Stimulated activated naive CD8-positive, alpha-beta T cell treated with anti-CD3 and anti-CD28 coated beads, Interleukin-15, amount 100 ng/mL, for 72 hours (primary cell): ENCODE measurements at regions not wholly inside any gene's neighbourhood (a gene's known extent, or its start where the extent isn't known, plus 50 kb on each side); places are given as distances from the start of the nearest gene placed in this dataset.

ENCODE experiments used
- ATAC-seq: fragments of 150-1000 bp; cut with Tn5 transposase; 2 replicates; pipeline ENCODE4 v1.10.0; 2021; ENCODE audit warnings: mild to moderate bottlenecking, moderate library complexity
- DNase-seq, 2 donors: peaks; one replicate each; pipeline ENCODE4 v3.0.0; 2021 to 2022
- H3K27ac Mint-ChIP-seq, 2 donors: one replicate each; pipeline ENCODE4 v1.8.0; 2022; ENCODE audit warnings: mild to moderate bottlenecking in 2 of 2, mixed read lengths in 2 of 2, moderate library complexity in 2 of 2
- H3K27me3 Mint-ChIP-seq: one replicate; pipeline ENCODE4 v1.8.0; 2022; ENCODE audit warnings: mixed read lengths
- H3K4me1 Mint-ChIP-seq: one replicate; pipeline ENCODE4 v1.8.0; 2022; ENCODE audit warnings: mild to moderate bottlenecking, mixed read lengths
- H3K4me3 Mint-ChIP-seq, 2 donors: one replicate each; pipeline ENCODE4 v1.8.0; 2022; ENCODE audit warnings: mild to moderate bottlenecking in 2 of 2, mixed read lengths in 2 of 2, moderate library complexity in 1 of 2
- H3K9me3 Mint-ChIP-seq, 2 donors: one replicate each; pipeline ENCODE4 v1.8.0; 2022; ENCODE audit warnings: mixed read lengths in 2 of 2

DNA sequence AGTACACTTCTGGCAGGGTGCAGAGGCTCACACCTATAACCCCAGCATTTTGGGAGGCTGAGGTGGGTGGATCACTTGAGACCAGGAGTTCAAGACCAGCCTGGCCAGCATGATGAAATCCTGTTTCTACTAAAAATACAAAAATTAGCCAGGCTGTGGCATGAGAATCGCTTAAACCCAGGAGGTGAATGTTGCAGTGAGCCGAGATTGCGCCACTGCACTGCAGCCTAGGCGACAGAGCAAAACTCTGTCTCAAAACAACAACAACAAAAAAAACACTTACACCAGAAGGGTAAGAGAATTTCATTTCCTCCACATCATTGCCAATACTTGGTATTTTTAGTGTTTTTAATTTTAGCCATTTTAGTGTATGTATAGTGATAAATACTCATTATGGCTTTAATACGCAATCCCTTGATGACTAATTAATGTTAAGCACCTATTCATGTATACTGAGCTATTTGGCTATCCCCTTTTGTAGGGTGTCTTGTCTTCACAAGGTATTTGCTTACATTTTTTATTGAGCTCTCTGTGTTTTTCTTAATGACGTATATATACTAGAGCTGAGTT, 77.1 kb upstream of the TNR start:
- no peak for ATAC-seq
- Mint-ChIP-seq H3K9me3 (no peaks in the 10 kb centered on the region), H3K27ac (no peak overlapping the region), H3K4me3 (no peak overlapping the region), H3K4me1 (no peaks in the 10 kb centered on the region), H3K27me3 (peaks cover 13% of the 10 kb centered on the region)
- DNase-seq: no peak

DNA sequence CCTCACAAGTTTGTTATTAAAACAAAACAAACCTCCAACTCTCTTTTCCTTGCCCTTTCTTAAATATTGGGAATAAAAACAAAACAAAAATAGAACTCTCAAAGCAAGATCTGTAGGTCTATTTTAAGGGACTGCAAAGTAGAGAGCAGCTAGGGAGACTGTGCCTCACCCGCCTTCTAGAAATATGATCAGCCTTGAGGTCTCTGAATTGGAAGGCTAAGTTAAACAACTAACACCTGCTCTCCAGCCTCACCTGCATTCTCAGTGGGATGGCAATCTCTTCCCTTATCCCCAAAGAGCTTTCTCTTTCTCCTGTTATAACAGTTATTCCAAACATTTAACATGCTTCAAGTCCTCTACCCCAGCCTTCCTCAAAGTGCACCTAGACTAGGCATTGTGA, 75.5 kb upstream of the TNR start:
- no peak overlapping the region for H3K27ac Mint-ChIP-seq
- ATAC-seq (no peak), DNase-seq (no peak)
- H3K4me1 Mint-ChIP-seq: no peaks in the 10 kb centered on the region
- peaks cover 21% of the 10 kb centered on the region for H3K27me3 Mint-ChIP-seq
- H3K4me3 Mint-ChIP-seq: no peak overlapping the region
- no peaks in the 10 kb centered on the region for H3K9me3 Mint-ChIP-seq

DNA sequence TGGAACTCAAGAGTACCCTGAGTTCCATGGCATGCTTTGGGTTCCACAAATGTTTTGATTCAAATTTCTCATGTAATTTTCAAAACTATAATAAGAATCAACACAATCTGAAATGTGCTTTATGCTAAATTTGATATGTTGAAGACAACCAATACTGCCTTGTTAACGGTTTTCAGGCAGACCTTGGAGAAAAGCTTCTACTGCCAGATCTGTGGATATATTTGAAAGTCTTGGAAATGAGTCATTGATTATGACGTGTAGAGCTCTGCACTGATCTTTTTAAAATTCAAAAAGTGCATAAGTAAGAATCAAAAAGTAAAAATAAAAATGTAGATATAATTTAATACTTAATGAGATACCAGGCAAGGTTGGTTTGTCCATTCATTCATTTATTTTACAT, 74.0 kb upstream of the TNR start:
- Mint-ChIP-seq H3K9me3 (no peaks in the 10 kb centered on the region), H3K27me3 (peaks cover 21% of the 10 kb centered on the region), H3K4me3 (no peak overlapping the region), H3K27ac (no peak overlapping the region), H3K4me1 (no peaks in the 10 kb centered on the region)
- ATAC-seq: no peak
- DNase-seq: no peak

DNA sequence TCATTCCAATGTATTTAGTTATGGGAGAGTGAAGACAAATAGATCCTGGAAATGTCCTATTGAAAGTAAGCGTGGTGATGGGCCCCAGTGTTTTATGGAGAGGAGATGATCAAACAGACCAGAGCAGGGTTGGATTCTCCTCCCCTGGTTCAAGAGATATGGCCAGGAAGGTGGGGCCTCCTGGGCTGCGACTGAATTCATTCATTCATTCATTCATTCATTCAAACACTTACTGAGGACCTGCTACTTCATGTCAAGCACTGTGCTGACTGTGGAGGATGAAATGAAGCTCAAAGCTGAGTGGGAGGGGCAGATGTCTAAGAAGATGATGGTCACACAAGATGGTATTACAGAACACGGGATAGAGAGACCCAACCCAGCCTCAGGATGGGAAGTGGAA, 71.5 kb upstream of the TNR start:
- Mint-ChIP-seq H3K27ac (no peak overlapping the region), H3K4me3 (no peak overlapping the region), H3K4me1 (no peaks in the 10 kb centered on the region), H3K27me3 (peaks cover 24% of the 10 kb centered on the region), H3K9me3 (no peaks in the 10 kb centered on the region)
- ATAC-seq (no peak), DNase-seq (no peak)

DNA sequence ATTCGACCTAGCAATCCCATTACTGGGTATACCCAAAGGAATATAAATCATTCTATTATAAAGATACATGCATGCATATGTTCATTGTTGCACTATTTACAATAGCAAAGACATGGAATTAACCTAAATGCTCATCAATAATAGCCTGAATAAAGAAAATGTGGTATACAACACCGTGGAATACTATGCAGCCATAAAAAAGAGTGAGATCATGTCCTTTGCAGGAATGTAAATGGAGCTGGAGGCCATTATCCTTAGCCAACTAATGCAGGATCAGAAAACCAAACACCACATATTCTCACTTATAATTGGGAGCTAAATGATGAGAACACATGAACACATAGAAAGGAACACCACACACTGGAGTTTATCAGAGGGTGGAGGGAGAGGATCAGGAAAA, 69.5 kb upstream of the TNR start:
- Mint-ChIP-seq H3K27me3 (peaks cover 19% of the 10 kb centered on the region), H3K4me1 (no peaks in the 10 kb centered on the region), H3K4me3 (no peak overlapping the region), H3K27ac (no peak overlapping the region), H3K9me3 (no peaks in the 10 kb centered on the region)
- DNase-seq (no peak), ATAC-seq (no peak)

DNA sequence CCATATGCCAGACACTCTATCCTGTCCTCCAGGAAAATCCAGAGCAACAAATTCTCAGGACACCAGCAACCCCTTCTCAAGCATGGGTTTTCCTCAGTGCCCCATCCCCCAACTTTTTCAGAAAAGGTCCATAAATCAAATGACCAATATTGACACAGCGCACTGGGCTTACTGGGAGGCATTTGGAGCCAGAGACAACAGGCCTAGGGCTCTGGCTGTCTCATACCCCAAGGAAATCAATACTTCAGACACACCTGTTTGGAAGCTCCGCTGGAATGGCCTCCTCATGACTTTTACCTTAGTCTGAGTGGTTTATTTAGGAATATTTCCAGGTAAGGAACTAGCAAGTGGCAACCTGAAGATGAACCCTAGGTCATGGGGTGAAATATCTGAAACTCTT, 66.9 kb upstream of the TNR start:
- H3K9me3 Mint-ChIP-seq: no peaks in the 10 kb centered on the region

DNA sequence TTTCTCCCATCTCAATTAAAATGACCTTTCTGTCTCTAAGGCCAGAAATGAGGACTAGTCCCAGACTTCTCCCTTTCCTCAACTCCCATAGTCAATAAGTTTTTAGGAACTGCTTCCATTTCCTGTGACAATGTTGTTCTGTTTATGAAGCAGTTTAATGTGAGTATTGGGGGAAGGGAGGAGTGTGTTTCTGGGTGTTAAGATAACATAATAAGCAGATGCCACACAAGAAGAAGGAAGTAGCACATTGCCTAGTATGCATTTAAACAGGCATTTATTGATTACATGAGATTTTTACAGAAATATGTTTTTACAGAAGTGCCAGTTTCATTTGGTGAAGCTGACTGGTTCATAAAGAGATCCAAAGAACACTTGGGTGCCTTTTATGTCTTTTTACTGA, 65.6 kb upstream of the TNR start:
- no peak for ATAC-seq
- H3K4me1 Mint-ChIP-seq: no peaks in the 10 kb centered on the region
- no peak overlapping the region for H3K4me3 Mint-ChIP-seq
- H3K27ac Mint-ChIP-seq: no peak overlapping the region
- no peak for DNase-seq
- no peaks in the 10 kb centered on the region for H3K9me3 Mint-ChIP-seq
- H3K27me3 Mint-ChIP-seq: peaks cover 16% of the 10 kb centered on the region

More for the DNA sequence above, 66.9 kb upstream of the TNR start:
- ATAC-seq (no peak), DNase-seq (no peak)
- Mint-ChIP-seq H3K27ac (no peak overlapping the region), H3K4me3 (no peak overlapping the region), H3K27me3 (peaks cover 23% of the 10 kb centered on the region), H3K4me1 (no peaks in the 10 kb centered on the region)

DNA sequence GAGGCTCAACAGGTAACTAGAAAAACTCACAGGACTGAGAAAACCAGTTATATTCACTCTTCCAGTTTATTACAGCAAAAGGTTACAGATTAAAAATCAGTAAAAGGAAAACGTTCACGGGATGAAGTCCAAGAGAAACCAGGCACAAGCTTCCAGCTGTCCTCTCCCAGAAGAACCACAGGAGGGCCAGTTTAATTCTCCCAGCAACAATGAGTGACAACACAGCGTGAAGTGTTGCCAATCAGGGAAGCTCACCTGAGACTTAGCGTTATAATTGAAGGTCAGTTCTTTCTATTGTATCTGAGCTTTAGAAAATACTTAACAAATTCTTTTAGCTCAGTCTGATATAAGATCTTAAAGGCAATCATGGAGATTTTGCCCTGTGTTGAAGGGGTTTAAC, 65.2 kb upstream of the TNR start:
- peaks cover 16% of the 10 kb centered on the region for H3K27me3 Mint-ChIP-seq
- H3K4me3 Mint-ChIP-seq: no peak overlapping the region
- ATAC-seq (no peak), DNase-seq (no peak)
- H3K4me1 Mint-ChIP-seq: no peaks in the 10 kb centered on the region
- no peak overlapping the region for H3K27ac Mint-ChIP-seq
- H3K9me3 Mint-ChIP-seq: no peaks in the 10 kb centered on the region

DNA sequence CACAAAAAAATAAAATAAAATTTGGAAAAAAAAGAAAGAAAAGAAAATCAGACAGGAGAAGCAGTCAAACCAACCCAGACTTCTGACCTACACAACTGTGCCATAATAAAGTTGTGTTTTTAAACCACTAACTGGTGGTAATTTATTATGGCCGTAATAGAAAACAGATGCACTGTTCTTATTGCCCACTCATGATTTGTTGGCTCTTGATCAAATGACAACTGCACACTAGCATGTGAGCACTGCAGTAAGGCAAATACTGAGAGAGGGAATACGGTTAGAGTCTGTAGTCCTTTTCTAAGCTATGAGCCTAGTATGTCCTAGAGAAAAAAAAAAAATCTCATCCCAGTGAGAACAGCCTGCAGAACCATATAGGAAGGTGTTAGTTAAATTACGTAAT, 61.2 kb upstream of the TNR start:
- Mint-ChIP-seq H3K4me3 (no peak overlapping the region), H3K27ac (no peak overlapping the region), H3K27me3 (peaks cover 19% of the 10 kb centered on the region), H3K9me3 (no peaks in the 10 kb centered on the region), H3K4me1 (no peaks in the 10 kb centered on the region)
- DNase-seq (no peak), ATAC-seq (no peak)

DNA sequence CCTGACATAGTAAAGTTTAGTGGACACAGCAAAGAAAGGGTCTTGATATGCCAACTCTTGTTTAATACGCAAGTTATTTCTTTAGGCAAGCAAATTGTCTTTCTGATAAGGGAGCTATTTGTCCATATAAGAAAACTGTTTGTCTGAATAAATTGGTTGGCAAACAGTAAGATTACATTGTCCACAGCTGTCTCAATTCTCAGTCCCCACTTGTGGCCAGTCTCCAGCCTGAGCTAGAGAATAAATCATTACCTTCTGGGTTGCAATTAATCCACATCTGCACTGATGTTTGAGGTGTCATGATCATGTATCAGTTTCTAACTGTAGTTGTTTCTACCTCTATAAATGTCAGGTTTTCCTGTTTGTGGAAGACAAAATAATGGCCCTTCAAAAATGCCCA, 60.0 kb upstream of the TNR start:
- DNase-seq: no peak
- Mint-ChIP-seq H3K9me3 (no peaks in the 10 kb centered on the region), H3K4me3 (no peak overlapping the region), H3K4me1 (no peaks in the 10 kb centered on the region), H3K27ac (no peak overlapping the region), H3K27me3 (peaks cover 19% of the 10 kb centered on the region)
- no peak for ATAC-seq

DNA sequence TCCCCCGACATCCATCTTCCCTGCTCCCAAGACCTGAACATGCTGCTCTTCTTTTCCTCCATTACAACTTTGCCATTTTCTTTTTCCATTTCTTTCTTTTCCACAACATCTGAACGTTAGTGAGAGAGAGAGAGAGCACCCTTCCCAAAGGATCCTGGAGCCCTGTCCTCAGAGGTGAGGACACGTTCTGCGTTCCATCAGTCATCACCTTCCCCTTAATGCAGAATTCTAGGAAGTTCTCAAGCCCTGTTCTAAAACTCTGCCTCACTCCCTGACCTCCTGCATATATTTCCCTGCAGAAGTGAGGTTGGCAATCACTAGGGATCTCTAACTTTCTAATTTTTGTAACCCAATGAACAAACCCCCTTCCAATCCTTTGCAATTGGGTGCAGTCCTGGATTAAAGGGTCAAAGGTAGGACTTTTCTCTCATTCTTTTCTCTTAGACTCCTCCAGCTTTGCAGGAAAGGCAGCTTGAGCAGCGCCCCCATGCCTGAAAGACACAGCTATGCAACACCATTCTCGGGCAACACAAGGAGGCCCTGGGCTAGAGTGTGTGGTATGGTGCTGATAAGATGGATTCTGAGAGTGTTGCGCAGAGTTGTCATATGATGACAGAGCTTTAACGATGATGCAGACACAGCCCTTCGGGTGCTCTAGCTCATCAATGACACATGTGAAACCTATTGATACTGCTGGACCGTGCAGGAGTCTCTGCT, 59.2 kb upstream of the TNR start:
- ATAC-seq: no peak
- Mint-ChIP-seq H3K4me3 (no peak overlapping the region), H3K9me3 (no peaks in the 10 kb centered on the region), H3K4me1 (no peaks in the 10 kb centered on the region), H3K27ac (no peak overlapping the region), H3K27me3 (peaks cover 19% of the 10 kb centered on the region)
- DNase-seq: no peak

DNA sequence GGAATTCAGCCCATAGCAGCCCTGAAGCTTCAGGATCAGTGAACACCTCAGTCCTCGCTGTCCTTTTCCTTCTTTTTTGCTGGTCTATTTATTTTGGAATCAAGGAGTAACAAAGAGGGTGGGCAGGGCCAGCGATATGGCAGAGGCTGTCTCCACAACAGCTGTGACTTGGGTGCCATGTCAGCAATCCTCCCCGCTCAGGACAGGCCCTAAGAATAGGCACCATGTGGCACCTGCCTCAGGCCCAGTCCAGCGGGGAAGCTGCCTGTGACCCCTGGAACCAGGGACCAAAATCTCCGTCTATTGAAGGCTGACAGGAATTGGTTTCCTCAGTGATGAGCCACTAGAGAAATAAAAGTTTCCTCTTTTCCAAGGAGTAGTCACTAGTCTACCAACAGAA, 58.6 kb upstream of the TNR start:
- peaks cover 18% of the 10 kb centered on the region for H3K27me3 Mint-ChIP-seq
- DNase-seq: no peak

DNA sequence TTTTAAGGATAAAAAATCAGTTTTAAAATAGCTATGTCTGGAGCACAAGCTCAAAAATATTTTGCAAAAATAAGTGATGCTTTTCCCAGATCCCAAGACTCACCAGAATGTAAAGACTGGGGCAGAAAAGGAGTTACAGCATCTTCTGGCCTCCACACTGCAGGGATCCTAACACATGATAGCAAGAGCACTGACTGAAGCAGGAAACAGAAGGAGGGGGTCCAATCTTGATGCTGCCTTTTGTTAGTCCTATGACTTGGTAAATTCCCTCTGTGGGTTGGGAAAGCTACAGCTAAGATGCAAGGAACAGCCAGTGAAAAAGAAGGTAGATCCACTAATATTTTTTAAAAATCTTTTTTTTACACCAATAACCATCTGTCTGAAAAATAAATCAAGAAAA, 54.2 kb upstream of the TNR start:
- H3K27ac Mint-ChIP-seq: no peak overlapping the region
- no peaks in the 10 kb centered on the region for H3K4me1 Mint-ChIP-seq
- H3K27me3 Mint-ChIP-seq: peaks cover 22% of the 10 kb centered on the region
- DNase-seq (no peak), ATAC-seq (no peak)
- H3K4me3 Mint-ChIP-seq: no peak overlapping the region
- H3K9me3 Mint-ChIP-seq: peaks cover 0 to 4% of the 10 kb centered on the region in 2 donors

More for the DNA sequence above, 58.6 kb upstream of the TNR start:
- Mint-ChIP-seq H3K4me1 (no peaks in the 10 kb centered on the region), H3K9me3 (no peaks in the 10 kb centered on the region), H3K4me3 (no peak overlapping the region), H3K27ac (no peak overlapping the region)
- no peak for ATAC-seq

DNA sequence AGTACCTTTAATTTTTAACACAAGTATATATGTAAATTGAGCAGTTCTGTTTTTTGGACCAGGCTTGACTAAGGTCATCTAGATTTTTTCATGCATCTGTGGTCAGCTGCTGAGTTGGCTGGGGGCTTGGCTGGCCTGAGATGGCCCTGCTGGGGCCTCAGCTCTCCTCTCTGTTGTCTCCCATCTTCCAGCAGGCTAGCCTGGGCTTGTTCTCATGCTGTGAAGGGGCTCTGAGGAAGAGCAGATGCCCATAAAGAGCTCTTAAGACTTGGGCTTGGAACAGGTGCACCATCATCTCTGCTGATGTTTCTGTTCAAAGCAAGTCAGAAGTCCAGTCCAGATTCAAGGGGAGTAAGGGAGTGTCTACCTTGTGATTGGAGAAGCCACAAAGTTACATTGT, 51.2 kb upstream of the TNR start:
- no peak for ATAC-seq
- no peak overlapping the region for H3K4me3 Mint-ChIP-seq
- DNase-seq: no peak

DNA sequence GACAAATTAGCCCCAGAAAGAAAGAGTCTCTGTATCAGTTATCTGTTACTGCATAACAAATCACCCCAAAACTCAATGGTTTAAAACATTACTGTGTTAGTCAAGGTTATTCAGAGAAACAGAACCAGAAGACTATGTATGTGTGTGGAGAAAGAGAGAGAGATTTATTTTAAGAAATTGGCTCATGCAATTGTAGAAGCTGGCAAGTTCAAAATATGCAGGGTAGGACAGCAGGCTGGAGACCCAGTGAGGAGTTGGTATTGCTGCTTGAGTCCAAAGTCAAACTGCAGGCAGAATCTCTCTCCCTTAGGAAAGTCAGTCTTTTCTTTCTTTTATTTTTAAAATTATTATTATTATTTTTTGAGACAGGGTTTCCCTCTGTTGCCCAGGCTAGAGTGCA, 50.2 kb upstream of the TNR start:
- Mint-ChIP-seq H3K27me3 (peaks cover 30% of the 10 kb centered on the region), H3K4me3 (no peak overlapping the region), H3K27ac (no peak overlapping the region), H3K9me3 (peaks cover 0 to 4% of the 10 kb centered on the region in 2 donors), H3K4me1 (no peaks in the 10 kb centered on the region)
- DNase-seq (no peak), ATAC-seq (no peak)

More for the DNA sequence above, 51.2 kb upstream of the TNR start:
- H3K27me3 Mint-ChIP-seq: peaks cover 26% of the 10 kb centered on the region
- no peaks in the 10 kb centered on the region for H3K4me1 Mint-ChIP-seq
- peaks cover 0 to 4% of the 10 kb centered on the region in 2 donors for H3K9me3 Mint-ChIP-seq
- peak overlapping the region in 1 of 2 donors; percentile 50 for H3K27ac Mint-ChIP-seq
